ENCODE measurements at regions not wholly inside any gene's neighbourhood (a gene's known extent, or its start where the extent isn't known, plus 50 kb on each side); places are given as distances from the start of the nearest gene placed in this dataset.
A peak's percentile ranks its signal among the peaks of the same experiment; 100 is the strongest.
"Not testable (repeated sequence)": the region's sequence is repeated elsewhere in the genome, so short reads cannot be mapped to it uniquely, and the experiment has no call there.

DNA sequence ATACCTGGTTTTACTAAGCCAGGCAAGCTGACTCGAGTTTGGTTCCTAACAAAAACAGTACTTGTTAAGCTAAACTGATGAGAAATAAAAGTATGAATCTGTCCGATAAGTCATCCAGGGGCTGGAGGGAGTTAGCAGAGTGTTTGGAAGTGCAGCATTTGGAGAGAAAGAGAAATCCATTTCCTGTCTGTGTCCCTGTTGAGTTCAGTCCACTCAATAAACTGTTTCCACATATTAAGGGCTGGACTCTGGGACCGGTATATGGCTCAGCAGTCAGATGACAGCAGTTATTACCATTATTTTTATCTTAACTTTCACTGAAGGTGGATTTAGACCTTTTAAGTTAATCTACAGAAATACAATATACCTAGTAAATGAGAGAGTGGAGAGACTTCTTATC is 130.6 kb upstream of the ADRA1B start:
- no peak for DNase-seq (ENCODE audit: low read depth)

GRCh38 chr5:159786201-159786600 is 130.1 kb upstream of the ADRA1B start:
- DNase-seq (ENCODE audit: low read depth): no peak

- no peak for DNase-seq (ENCODE audit: low read depth)
Observed at GRCh38 chr5:159786901-159787691, 129.2 kb upstream of the ADRA1B start.

GRCh38 chr5:159787837-159788236 is 128.4 kb upstream of the ADRA1B start:
- no peak for DNase-seq (ENCODE audit: low read depth)

DNA sequence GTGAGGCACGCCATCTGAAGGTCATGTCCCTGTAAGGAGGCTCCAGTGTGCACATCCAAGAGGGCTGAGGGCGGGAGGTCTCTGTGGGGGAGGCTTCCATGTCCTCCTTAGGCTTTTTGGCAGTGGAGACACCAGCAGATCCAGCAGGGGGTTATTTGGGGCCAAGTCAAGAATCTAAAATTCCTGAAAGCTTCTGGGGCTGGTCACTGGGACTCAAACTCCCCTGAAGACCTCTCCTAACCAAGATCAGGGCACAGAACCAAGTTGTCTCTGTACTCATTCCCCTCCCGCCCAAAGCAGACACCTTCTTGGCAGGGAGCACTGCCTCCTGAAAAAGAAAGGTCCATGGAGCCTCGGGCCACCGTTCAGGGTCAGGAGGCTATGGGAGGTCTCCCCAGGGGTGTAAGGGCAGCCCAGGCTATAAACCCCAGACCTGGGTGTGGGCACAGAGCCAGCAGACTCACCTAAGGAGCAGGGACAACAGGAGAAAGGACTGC is 127.4 kb upstream of the ADRA1B start:
- DNase-seq (ENCODE audit: low read depth): no peak

- no peak for DNase-seq (ENCODE audit: low read depth)
Observed at GRCh38 chr5:159792180-159792579, 124.1 kb upstream of the ADRA1B start.

DNA sequence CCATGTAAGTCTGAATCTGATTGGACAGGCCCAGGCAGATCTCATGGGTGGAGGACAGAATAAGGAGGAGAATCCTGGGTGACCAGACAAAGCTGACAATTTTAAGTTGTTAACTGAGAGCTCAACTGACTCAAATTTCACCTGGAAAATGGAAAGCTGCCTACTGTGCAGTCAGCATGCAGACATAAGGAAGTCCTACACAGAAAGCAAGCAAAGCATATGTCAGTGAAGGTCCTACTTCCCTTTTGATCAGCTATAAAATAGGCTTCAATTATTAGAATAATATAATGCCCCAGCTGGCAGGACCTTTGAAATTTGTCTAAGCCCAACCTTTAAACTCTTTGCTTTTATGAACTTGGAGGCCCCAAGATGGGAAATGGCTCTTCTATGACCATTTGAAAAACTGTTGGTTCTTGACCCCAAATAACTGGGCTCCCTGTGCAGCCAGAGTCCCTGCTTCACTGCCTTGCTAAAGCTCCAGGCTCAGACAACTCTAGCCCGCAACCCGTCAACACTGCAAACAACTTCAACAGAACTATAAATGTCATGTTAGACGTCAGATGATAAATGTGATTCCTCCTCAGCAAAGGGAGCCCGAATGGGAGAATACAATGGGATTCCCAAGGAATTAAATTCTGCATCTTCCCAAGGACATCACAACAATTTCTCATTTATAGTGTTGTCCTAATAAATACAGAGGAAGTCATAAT is 118.9 kb upstream of the ADRA1B start:
- no peak for DNase-seq (ENCODE audit: low read depth)

GRCh38 chr5:159799701-159800100 is 116.6 kb upstream of the ADRA1B start:
- no peak for DNase-seq (ENCODE audit: low read depth)

DNA sequence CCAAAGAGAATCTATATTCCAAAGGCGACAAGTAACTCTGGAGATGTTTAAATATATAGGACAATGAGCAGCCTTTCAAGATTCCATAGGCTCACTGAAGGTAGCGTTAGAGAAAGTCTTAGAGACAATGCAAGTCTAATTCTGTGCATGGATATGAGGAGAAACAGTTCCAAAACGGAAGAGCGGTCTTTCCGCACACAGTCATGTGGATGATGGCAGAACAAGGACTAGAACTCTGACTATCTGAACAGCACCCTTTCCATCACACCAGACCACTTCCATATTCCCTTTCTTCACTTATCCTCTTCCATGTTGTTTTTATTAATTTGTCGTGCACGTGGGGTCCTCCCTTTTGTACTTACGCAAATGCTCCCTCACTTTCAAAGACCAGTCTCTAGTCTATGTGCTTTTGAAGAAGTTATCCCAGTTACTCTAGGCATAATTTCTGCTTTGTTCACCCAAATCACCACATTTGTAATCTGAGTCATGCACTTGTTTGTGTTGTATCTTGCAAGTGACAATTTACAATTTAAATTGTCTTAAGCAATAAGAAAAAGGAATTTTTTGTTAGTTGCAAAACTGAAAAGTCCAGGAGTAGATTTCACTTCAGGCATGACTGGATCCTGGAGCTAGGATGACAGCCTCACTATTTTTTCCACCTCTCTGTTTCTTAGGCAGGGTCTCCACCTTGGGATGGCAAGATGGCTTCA is 116.0 kb upstream of the ADRA1B start:
- DNase-seq (ENCODE audit: low read depth): no peak

DNA sequence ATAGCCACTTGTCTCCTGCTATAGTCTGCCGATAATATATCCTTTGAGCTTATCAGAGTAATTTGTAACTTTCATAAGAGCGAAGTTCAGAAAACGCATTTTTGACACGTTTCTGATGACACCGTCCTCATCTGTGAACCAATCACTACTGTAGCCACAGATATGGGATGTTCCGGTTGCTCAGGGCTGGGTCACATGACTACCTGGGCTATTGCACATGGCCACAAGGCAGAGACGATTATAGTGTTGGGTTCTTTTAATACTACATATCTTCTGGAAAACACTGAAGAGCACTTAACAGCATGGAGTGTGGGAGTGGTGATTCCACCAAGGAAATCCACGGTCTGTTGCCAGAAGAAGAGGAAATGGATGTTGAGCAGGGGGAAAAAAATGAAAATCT is 115.0 kb upstream of the ADRA1B start:
- no peak for DNase-seq (ENCODE audit: low read depth)

DNA sequence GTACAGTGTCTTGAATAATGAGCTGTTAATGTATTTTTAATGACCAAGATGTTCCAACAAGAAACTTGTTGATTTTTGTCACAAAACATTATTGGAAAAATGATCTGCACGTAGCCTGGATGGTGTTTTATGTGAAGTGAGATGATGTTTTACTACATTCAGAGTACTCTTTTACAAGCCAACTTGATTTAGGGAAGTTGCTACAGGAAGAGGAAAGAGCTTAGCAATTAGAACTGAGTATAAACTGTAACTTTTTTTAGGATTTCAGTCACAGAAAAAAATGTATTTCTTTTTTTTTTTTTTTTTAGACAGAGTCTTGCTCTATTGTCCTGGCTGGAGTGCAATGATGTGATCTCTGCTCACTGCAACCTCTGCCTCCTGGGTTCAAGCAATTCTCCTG is 113.6 kb upstream of the ADRA1B start:
- DNase-seq (ENCODE audit: low read depth): no peak

DNA sequence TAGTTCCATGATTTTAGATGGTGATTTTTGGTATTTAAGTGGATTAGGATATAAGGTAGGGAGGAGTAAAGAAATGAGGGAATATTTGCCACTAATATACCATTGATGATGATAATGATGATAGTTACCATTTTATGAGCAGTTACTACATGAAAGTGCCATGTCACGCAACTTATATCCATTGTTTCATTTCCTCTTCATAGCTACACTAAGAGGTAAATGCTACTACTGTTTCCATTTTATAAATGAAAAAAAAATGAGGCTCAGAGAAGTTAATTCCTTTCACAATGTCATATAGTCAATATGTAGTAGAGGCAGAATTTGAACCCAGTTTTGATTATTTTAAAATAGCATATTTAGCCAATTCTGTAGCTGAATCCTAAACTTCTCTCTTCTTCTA is 112.2 kb upstream of the ADRA1B start:
- DNase-seq (ENCODE audit: low read depth): no peak

DNA sequence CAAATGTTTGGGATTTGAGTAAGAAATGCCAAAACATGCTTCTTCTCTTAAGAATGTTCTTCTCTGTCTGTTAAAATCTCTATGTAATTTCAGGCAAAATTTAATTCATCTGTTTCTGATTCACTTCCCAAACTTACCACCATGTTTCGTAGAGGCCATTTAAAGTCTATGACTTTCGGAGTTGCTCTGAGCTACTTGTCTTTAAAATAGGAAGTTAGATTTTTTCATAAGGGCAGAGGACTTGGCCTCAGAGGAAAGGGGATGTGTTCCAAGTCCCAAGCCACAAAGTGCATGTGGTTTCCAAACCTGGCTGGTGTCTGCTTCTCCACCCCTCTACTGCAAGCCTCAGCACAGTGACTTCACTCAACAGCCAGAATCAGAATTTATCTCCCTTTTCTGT is 111.3 kb upstream of the ADRA1B start:
- peak; percentile 4 for DNase-seq (ENCODE audit: low read depth)

DNA sequence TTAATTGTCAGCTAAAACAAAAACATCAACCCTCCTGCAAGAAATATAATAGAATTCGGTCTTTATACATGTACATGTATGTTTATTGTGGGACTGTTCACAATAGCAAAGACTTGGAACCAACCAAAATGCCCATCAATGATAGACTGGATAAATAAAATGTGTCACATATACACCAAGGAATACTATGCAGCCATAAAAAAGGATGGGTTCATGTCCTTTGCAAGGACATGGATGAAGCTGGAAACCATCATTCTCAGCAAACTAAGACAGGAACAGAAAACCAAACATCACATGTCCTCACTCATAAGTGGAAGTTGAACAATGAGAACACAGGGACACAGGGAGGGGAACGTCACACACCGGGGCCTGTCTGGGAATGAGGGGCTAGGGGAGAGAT is 109.1 kb upstream of the ADRA1B start:
- not testable (repeated sequence) for DNase-seq (ENCODE audit: low read depth)

DNA sequence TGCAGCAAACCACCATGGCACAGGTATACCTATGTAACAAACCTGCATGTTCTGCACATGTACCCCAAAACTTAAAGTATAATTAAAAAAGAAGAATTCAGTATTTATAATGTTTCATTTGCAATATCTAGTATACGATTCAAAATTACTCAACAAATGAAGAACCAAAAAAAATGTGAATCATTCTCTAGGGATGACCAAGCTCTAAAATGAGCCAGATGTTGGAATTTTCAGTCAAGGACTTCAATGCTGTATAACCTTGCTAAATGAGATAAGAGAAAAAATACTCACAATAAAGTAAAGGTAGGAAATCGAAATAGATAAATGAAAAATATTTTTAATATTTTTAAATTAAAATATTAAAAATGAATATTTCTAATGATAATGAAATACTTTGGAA is 108.7 kb upstream of the ADRA1B start:
- DNase-seq (ENCODE audit: low read depth): no peak

GRCh38 chr5:159811712-159812111 is 104.6 kb upstream of the ADRA1B start:
- DNase-seq (ENCODE audit: low read depth): no peak

DNA sequence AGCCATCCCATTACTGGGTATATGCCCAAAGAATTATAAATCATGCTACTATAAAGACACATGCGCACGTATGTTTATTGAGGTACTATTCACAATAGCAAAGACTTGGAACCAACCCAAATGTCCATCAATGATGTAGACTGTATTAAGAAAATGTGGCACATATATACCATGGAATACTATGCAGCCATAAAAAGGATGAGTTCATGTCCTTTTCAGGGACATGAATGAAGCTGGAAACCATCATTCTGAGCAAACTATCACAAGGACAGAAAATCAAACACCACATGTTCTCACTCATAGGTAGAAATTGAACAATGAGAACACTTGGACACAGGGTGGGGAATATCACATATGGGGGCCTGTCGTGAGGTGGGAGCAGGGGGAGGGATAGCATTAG is 103.5 kb upstream of the ADRA1B start:
- not testable (repeated sequence) for DNase-seq (ENCODE audit: low read depth)

- no peak for DNase-seq (ENCODE audit: low read depth)
Observed at GRCh38 chr5:159814222-159814621, 102.1 kb upstream of the ADRA1B start.

DNA sequence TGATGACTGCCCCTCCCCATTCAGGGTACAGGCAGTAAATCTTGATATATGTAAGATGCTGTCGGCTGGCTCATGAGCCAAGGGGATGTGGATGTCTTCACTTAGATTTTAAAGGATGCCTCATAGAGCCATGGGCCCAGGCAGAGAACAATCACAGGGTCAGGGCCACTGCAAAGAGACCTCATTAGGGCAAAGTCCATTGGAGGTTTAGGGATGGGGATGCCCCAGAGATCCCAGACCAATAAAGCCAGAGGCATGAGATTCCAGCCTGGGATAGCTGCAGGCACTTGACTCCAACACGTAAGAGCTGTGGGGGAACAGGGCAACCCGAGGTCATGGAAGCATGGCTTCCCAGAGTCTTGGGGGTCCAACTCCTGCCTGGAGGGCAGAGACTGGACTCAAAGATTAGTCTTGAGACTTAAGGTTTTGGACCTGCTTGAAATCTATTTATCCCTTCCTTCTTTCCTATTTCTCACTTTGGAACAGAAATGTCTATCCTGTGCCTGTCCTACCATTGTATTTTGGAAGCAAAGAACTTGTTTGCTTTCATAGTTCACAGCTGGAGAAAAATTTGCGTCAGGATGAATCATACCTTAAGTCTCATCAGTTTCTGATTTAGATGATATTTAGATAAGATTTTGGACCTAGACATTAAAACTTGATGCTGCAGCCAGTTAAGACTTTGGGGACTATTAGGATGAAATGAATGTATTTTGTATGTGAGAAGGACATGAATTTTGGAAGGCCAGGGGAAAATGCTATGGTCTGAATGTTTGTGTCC is 101.3 kb upstream of the ADRA1B start:
- DNase-seq (ENCODE audit: low read depth): no peak

DNA sequence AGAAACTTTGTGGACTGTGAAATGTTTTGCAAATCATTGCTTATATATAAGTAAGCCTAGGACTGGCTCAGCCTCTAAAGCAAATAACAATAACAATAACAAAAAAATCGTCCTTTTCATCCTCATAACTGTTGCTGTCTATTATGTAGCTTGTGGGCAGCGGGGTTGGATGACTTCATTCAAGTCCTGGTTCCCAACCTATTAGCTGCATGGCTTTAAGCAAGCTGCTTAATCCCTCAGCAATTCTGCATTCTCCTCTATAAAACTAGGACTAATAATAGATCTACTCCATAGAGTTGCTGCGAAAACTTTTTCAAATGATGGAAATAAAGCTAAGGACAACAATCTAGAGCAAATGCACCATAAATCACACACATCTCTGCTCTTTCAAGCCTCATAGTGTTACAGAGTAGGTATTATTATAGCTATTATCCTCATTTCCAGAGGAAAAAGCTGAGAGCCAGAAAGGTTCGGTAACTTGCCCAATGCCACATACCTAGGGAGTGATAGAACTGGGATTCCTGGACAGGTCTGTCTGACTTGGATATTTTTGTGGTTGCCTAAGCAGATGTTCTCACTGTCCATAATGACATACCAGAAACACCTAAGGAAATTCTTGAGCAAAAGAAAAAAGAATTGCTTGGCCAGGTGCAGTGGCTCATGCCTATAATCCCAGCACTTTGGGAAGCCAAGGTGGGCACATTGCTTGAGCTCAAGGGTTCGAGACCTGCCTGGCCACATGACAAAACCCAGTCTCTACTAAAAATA is 98.8 kb upstream of the ADRA1B start:
- no peak for DNase-seq (ENCODE audit: low read depth)

Measured in CMK (cell line).